Transverse colon (tissue), 4 donors: ENCODE measurements at regions not wholly inside any gene's neighbourhood (a gene's known extent, or its start where the extent isn't known, plus 50 kb on each side); places are given as distances from the start of the nearest gene placed in this dataset.
"Not testable (repeated sequence)": the region's sequence is repeated elsewhere in the genome, so short reads cannot be mapped to it uniquely, and the experiment has no call there.

Experiments used
- DNase-seq: peaks from one replicate; pipeline ENCODE4 v3.0.0-alpha.2; 2019
- H3K27ac ChIP-seq, 4 donors: fragments of 200-600 bp; sonication (generic); 2 replicates each; pipeline ENCODE4 v1.5.1; 2016 to 2018; ENCODE audit warnings: inconsistent platforms in 4 of 4
- H3K27me3 ChIP-seq: fragments of 200-600 bp; sonication (generic); 2 replicates; pipeline ENCODE4 v1.5.1; 2017; ENCODE audit warnings: inconsistent platforms
- H3K36me3 ChIP-seq, 4 donors: fragments of 200-600 bp; sonication (generic); 2 replicates each; pipeline ENCODE4 v1.5.1; 2017 to 2019; ENCODE audit warnings: inconsistent platforms in 4 of 4
- H3K4me1 ChIP-seq, 4 donors: fragments of 200-600 bp; sonication (generic); 2 replicates each; pipeline ENCODE4 v1.5.1; 2017 to 2020; ENCODE audit warnings: inconsistent platforms in 4 of 4
- H3K4me3 ChIP-seq, 4 donors: fragments of 200-600 bp; sonication (generic); 1 replicate in 1 of 4; 2 replicates in 3 of 4; pipeline versions ENCODE4 v1.5.1 to v1.6.1; 2017 to 2019; ENCODE audit warnings: inconsistent platforms in 4 of 4
- H3K9me3 ChIP-seq, 2 donors: fragments of 200-600 bp; sonication (generic); 2 replicates each; pipeline ENCODE4 v1.5.1; 2017 to 2019; ENCODE audit warnings: inconsistent platforms in 2 of 2
- EP300 ChIP-seq: sonication (generic); formaldehyde crosslinking; IDR thresholded peaks from one replicate; pipeline ENCODE4 v1.6.1; 2017; ENCODE audit warnings: antibody characterized with exemption, low read depth
- POLR2A ChIP-seq: fragments of 450-650 bp; IDR thresholded peaks from one replicate; pipeline ENCODE4 v1.6.1; 2016; ENCODE audit warnings: antibody characterized with exemption, mild to moderate bottlenecking, moderate library complexity
- POLR2AphosphoS5 ChIP-seq, 3 donors: sonication (generic); formaldehyde crosslinking; IDR thresholded peaks; one replicate each; pipeline ENCODE4 v1.6.1; 2016; ENCODE audit warnings: antibody characterized with exemption in 3 of 3
- WGBS, 2 donors: methylation state at CpG; one replicate each; pipeline ENCODE4 v1.1.5; 2018; ENCODE audit warnings: low coverage in 1 of 2; 5-methylcytosine and 5-hydroxymethylcytosine counted together
- in situ Hi-C, 4 donors: fragments of 200-750 bp; cut with MboI; loops; one replicate each; pipeline versions ENCODE4 v1.15.0 to v1.15.1; 2017; ENCODE audit warnings: low sequenced_read_pairs in 3 of 4, low pct_ligation_motif_present in 1 of 4, low pct_unique_long_range_greater_than_20kb in 1 of 4
- intact Hi-C: fragments of 100-400 bp; cut with DNase I; formaldehyde crosslinking; loops from one replicate; pipeline ENCODE4 v1.15.1; 2023; ENCODE audit warnings: low total_unique reads
- TF ChIP-seq, protein P1 (sequence below), 5 experiments: fragments of 200-600 bp in 3 of 5; fragments of 450-650 bp in 2 of 5; sonication (generic) in 3 of 5; IDR thresholded peaks; 1 replicate in 2 of 5; 2 replicates in 3 of 5; pipeline ENCODE4 v1.5.1; 2016 to 2017; ENCODE audit warnings: antibody characterized with exemption in 5 of 5, inconsistent platforms in 3 of 5, mild to moderate bottlenecking in 2 of 5, moderate library complexity in 1 of 5

DNA sequence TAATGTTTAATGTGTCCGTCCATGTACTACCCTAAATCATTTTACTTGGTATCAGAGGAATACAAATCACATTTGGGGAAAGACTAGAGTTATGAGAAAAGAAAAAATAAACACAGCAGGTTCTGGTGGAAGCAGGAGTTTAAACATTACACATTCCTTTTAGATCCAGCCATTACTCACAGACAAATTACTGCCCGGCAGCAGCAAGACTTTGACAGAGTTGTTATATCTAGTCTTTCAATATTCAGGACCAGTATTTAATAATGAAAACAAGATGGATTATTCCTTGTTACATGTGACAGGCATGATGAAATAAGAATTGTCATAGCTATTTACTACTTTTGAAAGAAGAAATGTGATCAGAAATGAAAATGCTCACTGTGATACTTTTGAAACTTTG is 131.8 kb upstream of the GNAI1 start:
- H3K4me3 ChIP-seq: no peak overlapping the region
- H3K9me3 ChIP-seq: no peaks in the 10 kb centered on the region
- WGBS, 2 donors: 54 to 55% methylated on average over 2 of the region's 2 CpGs
- in situ Hi-C loops (loop anchor here in 2 of 4 donors (25.0 kb wide), 1 partner anchor 716 kb away; no protein-coding TSS in a partner anchor), intact Hi-C loops (no loop called here)
- H3K27ac ChIP-seq: no peak overlapping the region
- TF ChIP-seq EP300: no peak
- TF ChIP-seq POLR2AphosphoS5 (IDR thresholded peaks at IDR 0.05): no peak
- TF ChIP-seq, protein P1, sequence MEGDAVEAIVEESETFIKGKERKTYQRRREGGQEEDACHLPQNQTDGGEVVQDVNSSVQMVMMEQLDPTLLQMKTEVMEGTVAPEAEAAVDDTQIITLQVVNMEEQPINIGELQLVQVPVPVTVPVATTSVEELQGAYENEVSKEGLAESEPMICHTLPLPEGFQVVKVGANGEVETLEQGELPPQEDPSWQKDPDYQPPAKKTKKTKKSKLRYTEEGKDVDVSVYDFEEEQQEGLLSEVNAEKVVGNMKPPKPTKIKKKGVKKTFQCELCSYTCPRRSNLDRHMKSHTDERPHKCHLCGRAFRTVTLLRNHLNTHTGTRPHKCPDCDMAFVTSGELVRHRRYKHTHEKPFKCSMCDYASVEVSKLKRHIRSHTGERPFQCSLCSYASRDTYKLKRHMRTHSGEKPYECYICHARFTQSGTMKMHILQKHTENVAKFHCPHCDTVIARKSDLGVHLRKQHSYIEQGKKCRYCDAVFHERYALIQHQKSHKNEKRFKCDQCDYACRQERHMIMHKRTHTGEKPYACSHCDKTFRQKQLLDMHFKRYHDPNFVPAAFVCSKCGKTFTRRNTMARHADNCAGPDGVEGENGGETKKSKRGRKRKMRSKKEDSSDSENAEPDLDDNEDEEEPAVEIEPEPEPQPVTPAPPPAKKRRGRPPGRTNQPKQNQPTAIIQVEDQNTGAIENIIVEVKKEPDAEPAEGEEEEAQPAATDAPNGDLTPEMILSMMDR (IDR thresholded peaks at IDR 0.05): no peak
- no peak for TF ChIP-seq POLR2A
- no peaks in the 10 kb centered on the region for H3K4me1 ChIP-seq
- H3K36me3 ChIP-seq: no peaks in the 10 kb centered on the region
- DNase-seq: no peak
- H3K27me3 ChIP-seq: no peaks in the 10 kb centered on the region

DNA sequence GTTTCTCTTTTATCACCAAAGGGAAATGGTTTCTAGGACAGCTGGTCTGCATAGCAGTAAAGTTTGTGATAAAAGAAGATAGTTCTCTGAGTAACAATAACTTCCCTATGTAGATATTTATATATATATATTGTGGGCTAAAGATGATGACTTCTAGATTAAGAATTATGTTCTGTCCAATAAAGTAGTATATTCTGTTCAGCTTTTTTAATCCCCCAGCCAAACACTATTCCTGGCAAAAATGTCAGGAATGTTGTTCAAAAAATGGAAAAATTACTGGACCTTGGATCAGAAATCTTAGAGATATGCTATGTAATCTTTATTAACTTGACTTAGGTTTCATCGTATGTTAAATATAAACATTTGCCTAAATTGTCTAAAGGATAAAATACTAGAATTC is 136.3 kb upstream of the GNAI1 start:
- H3K4me3 ChIP-seq: no peak overlapping the region
- no peak overlapping the region for H3K27ac ChIP-seq
- H3K9me3 ChIP-seq: no peaks in the 10 kb centered on the region
- H3K36me3 ChIP-seq: no peaks in the 10 kb centered on the region
- 75 to 76% methylated on average over 1 of the region's 1 CpG for WGBS, 2 donors
- in situ Hi-C loops (no loop called here), intact Hi-C loops (no loop called here)
- no peaks in the 10 kb centered on the region for H3K4me1 ChIP-seq
- no peaks in the 10 kb centered on the region for H3K27me3 ChIP-seq
- DNase-seq: no peak
- TF ChIP-seq POLR2AphosphoS5 (IDR thresholded peaks at IDR 0.05): no peak
- TF ChIP-seq, protein P1 (IDR thresholded peaks at IDR 0.05): no peak
- TF ChIP-seq POLR2A: no peak
- TF ChIP-seq EP300: no peak

DNA sequence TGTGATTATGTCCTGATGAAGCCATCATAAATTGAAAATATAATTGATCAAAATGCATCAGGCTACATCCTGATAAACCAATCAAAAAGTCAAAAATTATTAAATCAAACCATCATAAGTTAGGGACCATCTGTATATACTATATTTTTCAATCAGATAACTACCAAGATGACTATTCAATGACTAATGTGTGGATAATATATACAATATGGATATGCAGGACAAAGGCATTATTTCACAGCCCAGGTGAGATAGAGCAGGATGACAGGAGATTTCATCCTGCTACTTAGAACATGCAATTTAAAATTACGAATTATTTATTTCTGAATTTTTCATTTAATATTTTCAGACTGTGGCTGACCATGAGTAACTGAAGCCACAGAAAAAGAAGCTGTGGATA is 137.3 kb upstream of the GNAI1 start:
- no peaks in the 10 kb centered on the region for H3K9me3 ChIP-seq
- WGBS, 2 donors: 82 to 88% methylated on average over 1 of the region's 1 CpG
- in situ Hi-C loops: no loop called here

DNA sequence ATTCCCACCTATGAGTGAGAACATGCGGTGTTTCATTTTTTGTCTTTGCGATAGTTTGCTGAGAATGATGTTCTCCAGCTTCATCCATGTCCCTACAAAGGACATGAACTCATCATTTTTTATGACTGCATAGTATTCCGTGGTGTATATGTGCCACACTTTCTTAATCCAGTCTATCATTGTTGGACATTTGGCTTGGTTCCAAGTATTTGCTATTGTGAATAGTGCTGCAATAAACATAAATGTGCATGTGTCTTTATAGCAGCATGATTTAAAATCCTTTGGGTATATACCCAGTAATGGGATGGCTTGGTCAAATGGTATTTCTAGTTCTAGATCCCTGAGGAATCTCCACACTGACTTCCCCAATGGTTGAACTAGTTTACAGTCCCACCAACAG is 138.9 kb upstream of the GNAI1 start:
- H3K27me3 ChIP-seq, H3K4me3 ChIP-seq, H3K4me1 ChIP-seq, H3K27ac ChIP-seq, intact Hi-C loops, H3K9me3 ChIP-seq, in situ Hi-C loops, DNase-seq, H3K36me3 ChIP-seq: not testable (repeated sequence)
- WGBS, 2 donors: 82% methylated on average over 3 of the region's 3 CpGs; no CpG with 5 or more reads in 1 of the 2 donors

More for the DNA sequence above, 137.3 kb upstream of the GNAI1 start:
- Histone ChIP-seq H3K27me3 (no peaks in the 10 kb centered on the region), H3K4me1 (no peaks in the 10 kb centered on the region), H3K4me3 (no peak overlapping the region), H3K36me3 (no peaks in the 10 kb centered on the region), H3K27ac (no peak overlapping the region)
- no peak for DNase-seq
- TF ChIP-seq, protein P1 (IDR thresholded peaks at IDR 0.05): no peak
- TF ChIP-seq POLR2A (no peak), EP300 (no peak), POLR2AphosphoS5 (IDR thresholded peaks at IDR 0.05) (no peak)
- intact Hi-C loops: no loop called here

DNA sequence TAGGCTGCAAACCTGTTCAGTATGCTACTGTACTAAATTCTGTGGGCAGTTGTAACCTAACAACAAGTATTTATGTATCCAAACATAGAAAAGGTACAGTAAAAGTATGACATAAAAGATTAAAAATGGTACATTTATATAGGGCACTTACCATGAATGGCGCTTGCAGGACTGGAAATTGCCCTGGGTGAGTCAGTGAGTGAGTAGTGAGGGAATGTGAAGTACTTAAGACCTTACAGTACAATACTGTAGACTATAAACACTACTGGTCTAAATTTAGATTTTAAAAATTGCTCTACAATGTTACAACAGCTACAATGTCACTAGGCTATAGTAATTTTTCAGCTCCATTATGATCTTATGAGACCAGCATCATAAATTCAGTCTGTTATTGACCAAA is 146.0 kb upstream of the GNAI1 start:
- no peak overlapping the region for H3K27ac ChIP-seq
- no peak for DNase-seq
- H3K4me1 ChIP-seq: no peaks in the 10 kb centered on the region
- 49 to 75% methylated on average over 1 of the region's 1 CpG for WGBS, 2 donors
- H3K27me3 ChIP-seq: no peaks in the 10 kb centered on the region
- in situ Hi-C loops (no loop called here), intact Hi-C loops (no loop called here)
- no peak overlapping the region for H3K4me3 ChIP-seq
- H3K9me3 ChIP-seq: no peaks in the 10 kb centered on the region
- no peaks in the 10 kb centered on the region for H3K36me3 ChIP-seq
- TF ChIP-seq POLR2AphosphoS5 (IDR thresholded peaks at IDR 0.05): no peak
- no peak for TF ChIP-seq EP300
- TF ChIP-seq, protein P1 (IDR thresholded peaks at IDR 0.05): no peak
- TF ChIP-seq POLR2A: no peak
